ENCODE measurements at regions not wholly inside any gene's neighbourhood (a gene's known extent, or its start where the extent isn't known, plus 50 kb on each side); places are given as distances from the start of the nearest gene placed in this dataset.

DNA sequence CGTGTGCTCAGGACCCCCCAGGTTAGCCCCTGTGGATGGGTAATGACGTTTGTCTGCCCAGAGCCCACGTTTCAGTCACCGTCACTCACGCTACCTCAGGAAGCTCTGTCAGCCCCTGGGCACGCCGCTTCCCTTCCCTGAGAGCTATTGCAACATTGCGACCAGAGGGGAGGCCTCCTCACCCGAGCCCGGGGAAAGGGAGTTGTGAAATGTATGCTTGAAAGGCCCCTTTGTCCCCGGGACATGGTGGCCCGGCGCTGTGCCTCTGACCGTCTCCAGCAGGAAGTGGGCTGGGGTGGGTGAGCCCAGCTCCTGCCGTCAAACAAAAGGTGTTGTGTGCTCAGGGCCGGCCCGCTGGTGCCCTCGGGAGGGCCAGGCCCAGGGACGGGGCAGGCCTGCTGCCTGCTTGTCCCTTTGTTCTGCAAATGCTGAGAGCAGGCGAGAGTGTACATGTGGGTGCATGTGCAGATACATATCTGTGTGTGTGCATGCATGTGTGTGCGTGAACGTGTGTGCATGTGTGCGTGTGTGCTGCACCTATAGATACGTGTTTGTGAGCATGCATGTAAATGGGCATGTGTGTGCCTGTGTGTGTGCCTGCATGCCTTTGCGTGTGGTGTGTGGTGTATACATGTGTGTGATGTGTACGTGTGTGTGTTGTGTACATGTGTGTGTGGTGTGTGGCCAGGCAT, 1125.0 kb downstream of the BRD1 start:
- DNase-seq: no peak

DNA sequence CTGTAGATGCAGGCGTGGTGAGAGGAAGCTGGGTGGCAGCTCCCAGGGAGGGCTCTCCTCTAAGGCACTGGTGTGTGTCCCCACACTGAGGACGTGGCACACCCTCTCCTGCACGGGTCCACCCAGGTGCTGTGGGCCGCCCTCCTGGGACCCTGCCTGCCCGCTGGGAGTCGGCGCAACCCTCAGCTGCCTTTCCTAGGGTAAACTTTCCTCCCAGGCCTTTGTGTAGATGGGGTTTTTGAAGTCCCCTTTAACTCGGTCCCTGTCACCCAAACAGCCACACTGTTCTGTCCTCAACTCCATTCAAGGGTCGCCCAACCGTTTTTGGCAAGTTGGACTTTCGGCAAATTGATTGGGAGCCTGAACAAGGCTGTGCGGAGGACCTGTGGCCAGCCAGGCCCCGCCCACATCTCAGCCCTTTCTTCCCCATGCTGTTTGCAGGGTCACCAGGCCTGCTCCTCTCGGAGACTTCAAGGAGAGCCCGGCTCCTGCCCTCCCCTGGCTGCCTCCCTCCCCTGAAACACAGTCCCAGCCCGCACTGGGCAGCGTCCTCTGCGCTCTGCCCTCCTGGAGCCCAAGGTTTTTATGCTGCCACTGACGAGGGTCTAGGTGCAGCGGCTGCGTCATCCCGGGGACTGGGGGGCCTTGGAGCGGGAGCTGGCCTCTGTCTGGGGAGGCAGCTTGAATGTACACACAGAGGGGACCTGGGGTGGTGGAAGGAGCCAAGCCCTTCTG, 1126.2 kb downstream of the BRD1 start:
- DNase-seq: no peak

DNA sequence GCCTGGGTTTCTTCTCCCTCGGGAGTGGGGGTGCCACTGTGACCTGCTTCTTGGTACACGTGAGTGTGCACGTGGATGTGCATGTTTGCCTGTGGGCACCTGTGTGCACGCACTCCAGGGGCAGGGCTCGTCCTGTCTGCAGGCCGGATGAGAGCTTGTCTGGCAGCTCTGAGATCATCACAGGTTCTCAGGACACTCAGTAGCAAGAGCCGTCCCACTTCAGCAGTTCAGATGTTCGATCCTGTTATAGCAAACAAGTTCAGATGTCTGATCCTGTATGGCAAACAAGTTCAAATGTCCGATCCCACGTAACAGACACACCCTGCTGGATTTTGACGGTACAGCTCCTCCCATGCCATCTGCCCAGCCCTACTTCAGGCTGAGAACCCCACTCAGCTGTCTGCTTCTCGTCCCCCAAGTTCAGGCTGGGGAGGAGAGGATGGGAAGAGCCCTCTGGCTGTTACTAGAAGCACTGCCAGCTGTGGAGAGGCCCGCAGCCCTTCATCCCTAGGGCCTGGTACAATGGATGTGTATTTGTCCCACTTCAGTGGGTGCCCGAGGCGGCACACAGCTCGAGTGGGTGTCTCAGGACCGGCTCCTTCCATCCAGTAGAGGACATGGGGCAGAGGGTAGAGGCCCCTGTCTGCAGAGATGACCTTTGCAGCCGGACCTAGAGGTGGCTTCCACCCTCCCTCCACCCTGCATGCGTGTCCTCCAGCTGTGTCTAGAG, 1126.9 kb downstream of the BRD1 start:
- no peak for DNase-seq

DNA sequence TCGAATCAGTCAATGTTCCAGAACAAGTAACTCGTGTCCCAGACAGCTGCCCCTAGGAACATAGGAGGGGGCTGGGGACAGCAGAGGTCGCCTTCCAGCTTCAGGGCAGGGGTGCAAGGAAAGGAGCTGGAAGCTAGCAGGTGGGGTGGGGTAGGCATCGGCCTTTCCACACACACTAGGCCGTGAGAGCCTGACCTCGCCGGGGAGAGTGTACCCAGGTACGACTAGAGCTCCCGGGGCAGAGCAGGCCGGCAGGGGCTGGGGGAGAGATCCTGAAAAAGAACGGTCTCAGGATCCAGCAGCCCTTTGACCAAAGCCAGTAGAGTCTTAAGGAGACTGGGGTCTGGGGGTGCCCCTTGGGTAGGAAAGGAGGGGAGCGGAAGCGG, 1127.5 kb downstream of the BRD1 start:
- no peak for DNase-seq

DNA sequence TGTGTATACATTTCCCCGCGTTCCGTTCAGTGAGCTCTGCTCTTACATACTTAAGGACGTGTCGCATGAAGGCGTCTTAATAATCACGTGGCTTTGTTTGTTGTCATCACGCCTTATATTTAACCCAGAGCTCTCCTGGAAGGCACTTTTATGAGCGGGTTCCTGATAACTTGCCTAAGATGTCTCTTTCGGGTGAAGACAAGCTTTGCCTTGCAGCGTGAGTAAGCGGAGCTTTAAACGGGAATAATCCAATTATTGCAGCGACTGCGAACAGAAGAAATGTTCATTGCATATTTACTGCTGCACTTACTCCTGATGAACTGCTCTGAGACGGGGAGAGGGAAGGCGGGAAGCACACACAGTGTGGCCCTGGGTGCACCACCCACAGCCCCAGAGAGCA, 1128.2 kb downstream of the BRD1 start:
- no peak for DNase-seq

DNA sequence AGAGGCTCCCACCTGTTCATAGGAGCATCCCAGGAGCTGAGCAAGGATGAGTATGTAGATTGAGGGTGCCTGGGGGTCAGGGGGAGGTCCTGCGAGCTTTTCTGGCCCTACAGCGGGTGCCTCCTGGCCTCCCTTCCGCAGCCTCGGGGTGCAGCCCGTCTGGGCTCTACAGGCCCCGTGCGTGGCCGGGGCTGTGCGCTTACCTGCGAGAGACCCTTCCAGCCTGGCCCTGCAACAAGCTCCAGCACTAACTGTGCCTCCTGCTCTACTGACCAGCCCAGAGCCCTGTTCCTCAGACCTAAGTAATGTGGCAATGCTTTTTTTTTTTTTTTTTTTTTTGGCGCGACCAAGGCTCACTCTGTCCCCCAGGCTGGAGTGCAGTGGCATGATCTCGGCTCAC, 1129.1 kb downstream of the BRD1 start:
- no peak for DNase-seq

DNA sequence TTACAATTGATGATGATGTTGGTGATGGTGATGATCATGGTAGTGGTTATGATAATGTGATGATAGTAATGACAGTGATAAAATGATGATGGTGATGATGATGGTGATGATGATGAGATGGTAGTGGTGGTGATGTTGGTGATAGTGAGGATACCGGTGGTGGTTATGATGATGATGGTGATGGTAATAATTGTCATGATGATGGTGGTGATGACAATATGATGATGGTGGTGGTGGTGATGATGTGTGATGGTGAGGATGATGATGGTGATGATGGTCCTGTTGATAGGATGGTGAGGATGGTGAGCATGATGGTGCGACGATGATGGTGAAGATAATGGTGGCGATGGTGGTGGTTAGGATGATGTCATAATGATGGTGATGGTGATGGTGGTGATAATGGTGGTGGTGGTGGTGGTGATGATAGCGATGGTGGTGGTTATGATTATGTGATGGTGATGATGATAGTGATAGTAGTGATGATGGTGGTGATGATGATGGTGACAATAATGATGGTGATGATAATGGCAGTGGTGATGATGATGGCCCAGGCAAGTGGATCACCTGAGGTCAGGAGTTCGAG, 1129.9 kb downstream of the BRD1 start:
- no peak for DNase-seq

DNA sequence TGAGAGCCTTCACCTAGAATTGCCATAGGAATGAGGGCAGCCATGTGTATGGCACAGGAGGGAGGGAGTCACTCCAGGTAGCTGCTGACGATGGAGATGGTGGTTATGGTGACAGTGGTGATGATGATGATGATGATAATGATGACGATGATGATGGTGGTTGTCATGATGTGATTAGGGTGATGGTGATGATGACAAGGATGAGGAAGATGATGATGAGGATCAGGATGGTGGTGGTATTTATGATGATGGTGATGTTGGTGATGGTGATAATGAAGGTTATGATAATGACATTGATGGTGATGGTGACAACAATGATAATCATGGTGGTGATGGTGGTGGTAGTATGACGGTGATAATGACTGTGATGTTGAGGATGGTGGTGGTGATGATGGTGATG, 1130.5 kb downstream of the BRD1 start:
- DNase-seq: no peak

DNA sequence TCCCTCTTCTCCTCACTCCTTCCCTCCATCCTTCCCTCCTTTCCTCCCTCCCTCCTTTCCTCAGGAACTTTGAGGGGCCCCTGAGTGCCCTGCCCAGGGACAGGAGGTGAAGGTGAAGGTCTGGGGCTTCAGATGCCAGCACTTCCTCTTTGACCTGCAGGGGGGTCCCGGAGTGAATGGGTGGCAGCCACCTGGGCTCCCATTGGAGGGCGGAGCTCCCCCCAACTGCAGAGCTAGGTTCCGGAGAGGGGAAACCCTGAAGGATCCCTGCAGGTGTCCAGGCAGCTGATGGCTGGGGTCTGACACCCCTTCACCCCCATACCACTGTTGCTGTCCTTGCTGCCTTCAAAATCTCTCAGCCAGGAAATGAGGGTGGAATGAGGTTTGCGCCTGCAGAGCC, 1131.3 kb downstream of the BRD1 start:
- no peak for DNase-seq

DNA sequence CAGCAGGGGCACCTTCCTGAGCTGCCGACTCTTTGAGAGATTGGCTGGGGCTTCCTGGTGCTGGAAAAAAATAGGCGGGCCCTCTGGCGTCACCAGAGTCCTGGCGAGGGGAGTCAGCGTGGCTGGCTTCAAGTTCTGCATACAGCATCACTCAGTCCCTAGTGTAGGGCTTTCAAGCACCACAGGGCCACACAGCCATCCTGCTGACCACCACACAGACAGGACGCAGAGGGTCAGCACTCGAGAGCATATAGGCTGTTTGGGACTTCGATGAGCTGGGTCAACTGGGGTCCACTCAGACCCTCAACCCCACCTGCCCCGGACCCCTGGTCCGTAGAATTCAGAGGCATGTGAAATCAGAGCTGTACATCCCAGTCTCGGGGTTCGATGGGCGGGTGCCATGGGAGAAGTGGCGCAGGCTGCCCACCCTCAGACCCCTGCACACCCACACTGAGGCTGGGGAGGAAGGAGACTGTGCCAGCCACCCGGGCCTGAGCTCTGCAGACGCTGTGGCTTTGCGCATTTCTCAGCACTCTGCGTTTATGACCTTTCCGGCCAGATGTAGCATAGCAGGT, 1131.9 kb downstream of the BRD1 start:
- no peak for DNase-seq

DNA sequence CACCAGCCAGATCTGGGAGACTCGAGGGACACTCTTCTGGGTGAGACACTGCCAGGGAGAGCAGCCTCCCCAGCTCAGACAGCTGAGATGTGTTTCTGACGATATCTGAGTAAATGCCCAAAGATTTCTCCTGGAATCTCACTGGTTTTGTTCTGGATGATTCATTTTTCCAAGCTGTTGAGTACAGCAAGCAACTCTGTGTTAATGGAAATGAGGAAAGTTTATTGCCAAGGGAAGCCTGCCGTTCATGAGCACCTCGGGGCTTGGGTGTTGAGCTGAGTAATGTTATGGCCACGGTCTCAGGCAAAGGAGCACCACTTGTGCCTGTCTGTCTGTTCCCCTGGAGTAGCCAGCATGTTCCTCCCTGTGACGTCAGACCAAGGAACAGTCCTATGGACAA, 1132.4 kb downstream of the BRD1 start:
- no peak for DNase-seq

DNA sequence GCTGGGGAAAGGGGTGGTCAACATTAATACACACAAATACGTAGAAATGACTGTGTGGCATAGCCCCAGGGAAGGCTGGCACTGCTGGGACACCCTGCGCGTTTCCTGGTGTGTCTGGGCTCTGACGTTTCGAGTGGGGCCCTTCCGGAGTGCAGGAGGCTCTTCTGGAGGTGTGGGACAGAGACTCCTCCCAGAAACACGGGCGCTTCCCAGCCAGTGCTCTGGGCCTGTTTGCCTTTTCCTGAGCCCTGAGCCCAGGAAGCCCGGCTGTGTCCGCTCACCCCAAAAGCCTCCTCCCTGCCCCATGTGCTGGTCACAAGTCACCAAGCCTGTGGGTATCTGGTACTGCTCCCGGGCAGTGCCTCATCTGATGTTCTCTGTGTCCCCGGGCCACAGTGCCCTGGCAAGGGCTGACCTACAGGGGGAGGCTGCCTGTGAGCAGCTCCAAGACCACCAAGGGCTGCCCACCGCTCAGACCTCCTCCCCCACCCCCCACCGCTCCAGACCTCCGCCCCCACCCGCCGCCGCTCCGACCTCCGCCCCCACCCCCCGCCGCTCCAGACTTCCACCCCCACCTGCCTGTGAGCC, 1133.3 kb downstream of the BRD1 start:
- DNase-seq: no peak

DNA sequence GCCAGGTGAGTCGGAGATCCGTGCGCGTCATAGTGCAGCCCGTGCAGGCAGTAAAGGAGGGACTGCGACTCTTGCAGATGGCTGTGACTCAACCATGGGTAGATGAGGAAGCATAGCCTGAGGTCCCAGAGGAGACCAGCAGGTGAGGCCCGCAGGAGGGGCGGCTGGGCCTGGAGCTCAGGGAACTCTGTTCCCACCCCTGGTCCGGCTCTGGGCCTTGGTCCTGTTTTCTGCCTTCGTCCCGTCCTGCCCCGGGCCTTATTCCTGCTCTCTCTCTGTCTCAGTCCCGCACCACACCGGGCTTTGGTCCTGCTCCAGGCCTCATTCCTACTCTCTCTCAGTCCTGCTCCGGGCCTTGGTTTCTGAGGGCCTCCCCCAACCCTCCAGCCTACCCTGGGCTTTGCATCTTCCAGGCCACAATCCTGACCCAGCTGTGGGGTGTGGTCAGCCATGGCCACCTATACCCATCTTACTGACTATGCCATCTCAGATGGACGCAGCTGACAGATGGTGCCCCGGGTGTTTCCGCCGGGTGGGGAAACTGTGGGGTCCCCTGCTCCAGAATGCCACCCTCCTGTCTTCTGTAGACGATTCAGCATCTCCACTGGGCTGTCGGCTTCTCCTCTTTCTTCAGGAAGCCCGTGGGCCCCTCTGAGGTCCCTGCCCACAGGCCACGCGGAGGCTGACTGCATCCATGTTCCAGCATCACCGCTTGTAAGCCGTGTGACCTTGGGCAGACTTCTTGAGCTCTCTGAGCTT, 1134.1 kb downstream of the BRD1 start:
- DNase-seq: no peak

DNA sequence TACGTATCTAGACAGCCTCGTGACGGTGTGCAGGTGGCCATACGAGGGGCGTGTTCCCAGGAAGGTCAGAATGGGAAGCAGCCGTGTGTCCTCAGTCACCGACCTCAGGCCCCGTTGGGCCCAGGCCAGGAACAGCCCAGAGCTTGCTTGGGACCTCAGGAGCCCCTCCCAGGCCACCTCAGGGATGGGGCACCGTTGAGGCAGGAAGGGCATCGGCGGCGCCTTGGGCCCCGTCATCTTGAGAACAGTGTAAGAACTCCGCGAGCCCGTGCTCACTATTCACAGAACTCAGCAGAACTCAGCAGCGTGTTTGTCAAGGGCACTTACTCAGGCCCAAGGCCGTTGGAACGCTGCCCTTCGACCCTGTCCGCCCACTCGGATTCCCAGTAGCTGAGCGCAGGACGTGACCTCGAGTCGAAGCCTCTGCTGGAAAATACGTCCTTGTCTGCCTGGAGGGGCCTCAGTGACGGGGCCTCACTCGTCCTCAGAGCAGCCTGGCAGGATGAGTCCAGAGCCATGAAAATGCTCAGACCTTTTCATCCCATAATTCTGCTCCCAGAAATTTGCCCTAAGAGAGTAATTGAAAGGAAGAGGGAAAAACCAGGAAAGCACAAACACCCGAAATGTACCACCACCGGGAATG, 1134.8 kb downstream of the BRD1 start:
- DNase-seq: no peak

DNA sequence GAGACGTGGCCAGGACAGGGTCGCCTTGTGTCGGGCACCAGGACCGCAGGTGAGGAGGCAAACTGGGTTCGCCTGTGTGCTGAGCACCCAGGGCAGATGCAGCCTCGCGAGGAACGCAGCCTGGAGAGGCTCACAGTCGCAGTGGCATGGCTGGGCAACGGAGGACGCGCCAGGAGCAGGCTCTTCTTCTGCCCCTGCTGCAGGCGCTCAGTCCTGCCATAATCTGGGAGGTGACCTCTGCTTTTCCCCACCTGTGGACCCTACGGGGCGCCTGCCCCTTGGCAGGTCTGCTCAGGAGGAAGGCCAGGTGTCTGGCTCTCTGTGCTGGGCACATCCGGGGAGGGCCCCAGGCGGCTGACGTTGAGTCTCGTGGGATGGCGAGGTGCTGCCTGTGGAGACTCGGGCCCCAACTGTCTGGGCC, 1136.2 kb downstream of the BRD1 start:
- no peak for DNase-seq

DNA sequence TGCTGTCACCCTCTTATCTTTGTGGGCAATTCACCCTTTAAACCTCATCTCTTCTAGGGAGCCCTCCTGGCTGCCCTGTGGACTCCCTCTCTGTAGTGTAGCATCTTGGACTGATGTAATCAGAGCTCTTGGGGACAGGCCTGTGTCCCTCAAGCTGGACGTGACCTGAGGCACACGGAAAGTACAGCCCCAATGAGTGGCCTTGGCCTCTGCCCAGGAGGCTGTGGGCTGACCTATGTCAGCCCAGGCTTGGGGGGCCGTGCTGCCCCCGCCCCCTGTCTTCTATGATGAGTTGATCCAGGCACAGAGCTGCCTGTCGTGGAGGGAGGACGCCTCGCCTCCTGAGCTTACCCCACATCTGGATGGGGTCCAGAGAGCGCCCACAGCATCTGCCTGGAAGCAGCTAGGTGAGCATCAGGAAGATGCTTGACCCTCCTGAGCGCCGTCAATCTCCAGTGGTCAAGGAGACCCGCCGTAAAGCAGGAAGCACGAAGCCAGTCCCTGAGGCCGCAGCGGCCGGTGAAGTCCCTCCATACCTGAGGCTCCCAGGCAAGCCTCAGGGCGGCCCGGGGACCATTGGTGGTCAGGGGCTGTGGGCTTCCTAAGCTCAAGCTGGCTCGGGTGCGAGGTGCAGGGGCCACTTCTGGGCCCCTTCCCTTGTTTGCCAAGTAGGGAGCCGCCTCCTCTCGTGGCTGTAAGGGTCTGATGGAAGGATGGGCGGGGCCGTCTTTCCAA, 1136.9 kb downstream of the BRD1 start:
- DNase-seq: no peak

DNA sequence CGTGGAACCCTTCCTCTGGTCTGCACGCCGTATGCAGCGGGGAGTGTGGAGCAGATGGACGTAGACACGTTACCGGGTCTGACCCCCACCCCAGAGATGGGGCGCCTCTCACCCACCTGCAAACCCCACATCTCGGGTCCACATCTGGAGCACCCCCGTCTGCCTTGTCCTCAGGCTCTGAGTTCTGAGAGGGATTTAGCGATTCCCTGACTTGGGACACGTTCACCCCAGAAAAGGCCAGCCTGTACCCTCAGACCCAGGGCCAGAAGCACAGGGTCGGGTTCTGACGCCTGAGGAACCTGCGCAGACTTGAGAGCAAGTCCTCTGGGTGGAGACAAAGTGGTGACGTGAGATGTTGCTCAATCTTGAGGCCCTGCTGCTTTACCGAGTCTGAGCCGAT, 1138.5 kb downstream of the BRD1 start:
- no peak for DNase-seq

DNA sequence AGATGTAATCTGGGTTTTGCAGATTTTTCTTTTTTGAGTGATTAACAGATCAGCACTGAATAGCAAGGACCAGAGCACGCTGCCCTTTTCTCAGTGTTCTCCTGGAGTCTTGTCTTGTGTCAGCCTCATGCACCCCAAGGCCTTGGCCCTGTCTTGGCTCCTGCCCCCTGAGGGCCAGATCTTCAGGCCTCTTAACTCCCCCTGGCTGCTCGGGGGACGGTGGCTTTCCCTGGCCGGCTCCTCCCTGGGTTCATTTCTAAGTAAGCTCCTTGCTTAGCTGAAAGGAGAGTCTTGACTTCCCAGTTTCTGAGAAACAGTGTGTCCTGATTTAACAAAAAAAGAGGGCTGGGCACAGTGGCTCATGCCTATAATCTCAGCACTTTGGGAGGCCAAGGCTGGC, 1139.3 kb downstream of the BRD1 start:
- no peak for DNase-seq

DNA sequence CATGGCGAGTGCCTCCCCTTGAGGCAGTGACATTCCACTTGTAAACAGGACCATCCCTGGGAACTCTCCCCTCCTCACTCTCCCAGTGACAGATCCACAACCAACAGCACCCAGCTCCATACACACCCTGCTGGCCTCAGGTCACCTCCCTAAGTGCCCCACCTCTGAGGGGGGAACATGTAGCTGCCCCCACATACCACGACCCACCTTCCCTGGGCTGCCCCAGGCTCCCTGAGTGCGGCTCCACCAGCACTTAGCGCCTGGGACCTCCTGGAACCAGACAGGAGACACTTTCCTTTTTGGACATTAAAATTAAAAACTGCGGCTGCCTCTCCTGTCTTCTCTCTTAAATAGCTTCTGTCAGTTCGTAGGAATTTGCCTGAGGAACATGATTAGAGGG, 1140.1 kb downstream of the BRD1 start:
- DNase-seq: no peak

DNA sequence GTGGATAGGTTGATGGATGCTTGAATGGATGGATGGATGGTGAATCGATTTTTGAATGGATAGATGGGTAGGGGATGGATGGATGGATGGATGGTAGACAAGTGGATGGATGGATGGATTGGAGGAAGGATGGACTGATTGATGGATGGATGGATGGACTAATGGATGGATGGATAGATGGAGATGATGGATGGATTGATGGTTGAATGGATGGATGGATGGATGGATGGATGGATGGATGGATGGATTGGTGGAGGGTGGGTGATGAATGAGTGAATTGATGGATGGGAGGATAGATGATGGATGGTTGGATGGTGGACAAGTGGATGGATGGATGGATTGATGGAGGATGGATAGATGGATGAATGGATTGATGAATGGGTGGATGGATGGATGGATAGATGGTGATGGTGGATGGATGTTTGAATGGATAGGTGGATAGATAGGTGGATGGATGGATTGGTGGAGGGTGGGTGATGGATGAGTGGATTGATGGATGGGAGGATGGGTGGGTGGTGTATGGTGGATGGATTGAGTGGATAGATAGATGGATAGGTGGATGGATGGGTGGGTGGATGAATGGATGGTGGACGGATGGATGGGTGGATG, 1140.9 kb downstream of the BRD1 start:
- DNase-seq: no peak

DNA sequence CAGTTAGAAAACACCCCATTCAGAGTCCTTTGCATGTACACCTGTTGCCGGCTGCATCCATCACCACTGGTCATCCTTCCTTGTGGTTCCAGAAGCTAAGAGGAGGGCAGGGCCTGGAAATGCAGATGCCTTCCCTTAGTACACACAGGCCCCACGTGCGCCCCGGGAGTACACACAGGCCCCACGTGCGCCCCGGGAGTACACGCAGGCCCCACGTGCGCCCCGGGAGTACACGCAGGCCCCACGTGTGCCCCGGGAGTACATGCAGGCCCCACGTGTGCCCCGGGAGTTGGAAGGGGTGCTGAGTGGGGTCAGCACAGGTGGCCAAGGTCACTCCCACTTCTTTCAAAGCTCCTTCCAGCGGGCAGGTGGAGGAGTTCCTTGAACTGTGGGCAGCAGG, 1141.9 kb downstream of the BRD1 start:
- DNase-seq: no peak

Measured in CD4-positive, alpha-beta T cell treated with Interleukin-17A for 4 hours (primary cell).